ENCODE measurements at regions not wholly inside any gene's neighbourhood (a gene's known extent, or its start where the extent isn't known, plus 50 kb on each side); places are given as distances from the start of the nearest gene placed in this dataset.
A peak's percentile ranks its signal among the peaks of the same experiment; 100 is the strongest.

- no peak for DNase-seq
Measured at GRCh38 chr3:148092624-148093347, 604.9 kb upstream of the AGTR1 start.

GRCh38 chr3:148093753-148094152 is 604.0 kb upstream of the AGTR1 start:
- no peak for DNase-seq

- no peak for DNase-seq
Measured at GRCh38 chr3:148095962-148096361, 601.7 kb upstream of the AGTR1 start.

- DNase-seq: no peak
Measured at GRCh38 chr3:148100476-148100875, 597.2 kb upstream of the AGTR1 start.

- DNase-seq: no peak
Measured at GRCh38 chr3:148101061-148101460, 596.6 kb upstream of the AGTR1 start.

GRCh38 chr3:148102156-148102555 is 595.5 kb upstream of the AGTR1 start:
- no peak for DNase-seq

- DNase-seq: no peak
Measured at GRCh38 chr3:148106062-148106461, 591.6 kb upstream of the AGTR1 start.

- no peak for DNase-seq
Measured at GRCh38 chr3:148126956-148127355, 570.7 kb upstream of the AGTR1 start.

- DNase-seq: no peak
Measured at GRCh38 chr3:148128136-148128535, 569.6 kb upstream of the AGTR1 start.

- DNase-seq: no peak
Measured at GRCh38 chr3:148131990-148132638, 565.6 kb upstream of the AGTR1 start.

- DNase-seq: no peak
Measured at GRCh38 chr3:148136816-148137215, 560.9 kb upstream of the AGTR1 start.

- no peak for DNase-seq
Measured at GRCh38 chr3:148146241-148146640, 551.5 kb upstream of the AGTR1 start.

GRCh38 chr3:148146947-148147826 is 550.5 kb upstream of the AGTR1 start:
- DNase-seq: no peak

GRCh38 chr3:148147903-148148302 is 549.8 kb upstream of the AGTR1 start:
- no peak for DNase-seq

- DNase-seq: no peak
Measured at GRCh38 chr3:148149556-148149955, 548.1 kb upstream of the AGTR1 start.

- no peak for DNase-seq
Measured at GRCh38 chr3:148150141-148150540, 547.6 kb upstream of the AGTR1 start.

- DNase-seq: peak; percentile 20 to 36
Measured at GRCh38 chr3:148158210-148158609, 539.5 kb upstream of the AGTR1 start.

- DNase-seq: no peak
Measured at GRCh38 chr3:148162132-148162531, 535.6 kb upstream of the AGTR1 start.

- DNase-seq: no peak
Measured at GRCh38 chr3:148168347-148168746, 529.4 kb upstream of the AGTR1 start.

GRCh38 chr3:148173851-148174250 is 523.9 kb upstream of the AGTR1 start:
- no peak for DNase-seq

GRCh38 chr3:148175214-148175613 is 522.5 kb upstream of the AGTR1 start:
- no peak for DNase-seq

GRCh38 chr3:148178503-148178902 is 519.2 kb upstream of the AGTR1 start:
- DNase-seq: no peak

- no peak for DNase-seq
Measured at GRCh38 chr3:148184798-148185197, 512.9 kb upstream of the AGTR1 start.

GRCh38 chr3:148186881-148187280 is 510.8 kb upstream of the AGTR1 start:
- no peak for DNase-seq
